ENCODE measurements at regions not wholly inside any gene's neighbourhood (a gene's known extent, or its start where the extent isn't known, plus 50 kb on each side); places are given as distances from the start of the nearest gene placed in this dataset.

DNA sequence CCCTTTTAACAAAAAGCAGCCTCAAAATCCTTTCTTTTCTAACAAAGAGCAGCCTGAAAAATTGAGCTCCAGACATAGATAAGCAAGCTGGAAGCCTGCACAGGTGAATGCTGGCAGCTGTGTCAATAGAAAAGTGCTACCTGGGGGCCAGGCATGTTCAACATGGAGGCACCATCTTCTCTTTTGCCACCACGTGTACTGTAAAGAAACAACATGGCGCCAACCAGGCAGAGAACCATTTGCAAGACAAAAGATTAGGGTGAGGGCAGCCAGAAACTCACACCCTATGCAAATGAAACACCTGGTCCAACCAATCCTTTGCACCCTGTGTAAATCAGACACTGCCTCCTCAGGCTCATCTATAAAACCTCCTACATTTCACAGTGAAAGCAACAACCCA is 96.0 kb downstream of the ACTL7B start:
- TF ChIP-seq, protein P1, sequence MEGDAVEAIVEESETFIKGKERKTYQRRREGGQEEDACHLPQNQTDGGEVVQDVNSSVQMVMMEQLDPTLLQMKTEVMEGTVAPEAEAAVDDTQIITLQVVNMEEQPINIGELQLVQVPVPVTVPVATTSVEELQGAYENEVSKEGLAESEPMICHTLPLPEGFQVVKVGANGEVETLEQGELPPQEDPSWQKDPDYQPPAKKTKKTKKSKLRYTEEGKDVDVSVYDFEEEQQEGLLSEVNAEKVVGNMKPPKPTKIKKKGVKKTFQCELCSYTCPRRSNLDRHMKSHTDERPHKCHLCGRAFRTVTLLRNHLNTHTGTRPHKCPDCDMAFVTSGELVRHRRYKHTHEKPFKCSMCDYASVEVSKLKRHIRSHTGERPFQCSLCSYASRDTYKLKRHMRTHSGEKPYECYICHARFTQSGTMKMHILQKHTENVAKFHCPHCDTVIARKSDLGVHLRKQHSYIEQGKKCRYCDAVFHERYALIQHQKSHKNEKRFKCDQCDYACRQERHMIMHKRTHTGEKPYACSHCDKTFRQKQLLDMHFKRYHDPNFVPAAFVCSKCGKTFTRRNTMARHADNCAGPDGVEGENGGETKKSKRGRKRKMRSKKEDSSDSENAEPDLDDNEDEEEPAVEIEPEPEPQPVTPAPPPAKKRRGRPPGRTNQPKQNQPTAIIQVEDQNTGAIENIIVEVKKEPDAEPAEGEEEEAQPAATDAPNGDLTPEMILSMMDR (IDR thresholded peaks at IDR 0.05; ENCODE audit: insufficient read depth, low read length, missing control alignments) = no peak
- POLR2A ChIA-PET = no interaction called here
- no peak overlapping the region for H3K4me3 ChIP-seq (ENCODE audit: low read depth, low read length)
- CTCF ChIA-PET = interaction anchor here (1.2 to 4.1 kb wide), 6 partner anchors 14 to 1336 kb away, joined by 3 to 41 read pairs (median 30); no protein-coding TSS in a partner anchor
- no peak for DNase-seq (ENCODE audit: low read depth, low spot score)

- DNase-seq (ENCODE audit: low read depth, low spot score) = no peak
- CTCF ChIA-PET = interaction anchor here (1.2 to 4.1 kb wide), 4 partner anchors 89 to 1336 kb away, joined by 3 to 41 read pairs (median 36); no protein-coding TSS in a partner anchor
- TF ChIP-seq, protein P1 (IDR thresholded peaks at IDR 0.05; ENCODE audit: insufficient read depth, low read length, missing control alignments) = no peak
- H3K4me3 ChIP-seq (ENCODE audit: low read depth, low read length) = no peak overlapping the region
- POLR2A ChIA-PET = no interaction called here
These were observed 96.4 kb downstream of the ACTL7B start for GRCh38 chr9:108759399-108759798.

DNA sequence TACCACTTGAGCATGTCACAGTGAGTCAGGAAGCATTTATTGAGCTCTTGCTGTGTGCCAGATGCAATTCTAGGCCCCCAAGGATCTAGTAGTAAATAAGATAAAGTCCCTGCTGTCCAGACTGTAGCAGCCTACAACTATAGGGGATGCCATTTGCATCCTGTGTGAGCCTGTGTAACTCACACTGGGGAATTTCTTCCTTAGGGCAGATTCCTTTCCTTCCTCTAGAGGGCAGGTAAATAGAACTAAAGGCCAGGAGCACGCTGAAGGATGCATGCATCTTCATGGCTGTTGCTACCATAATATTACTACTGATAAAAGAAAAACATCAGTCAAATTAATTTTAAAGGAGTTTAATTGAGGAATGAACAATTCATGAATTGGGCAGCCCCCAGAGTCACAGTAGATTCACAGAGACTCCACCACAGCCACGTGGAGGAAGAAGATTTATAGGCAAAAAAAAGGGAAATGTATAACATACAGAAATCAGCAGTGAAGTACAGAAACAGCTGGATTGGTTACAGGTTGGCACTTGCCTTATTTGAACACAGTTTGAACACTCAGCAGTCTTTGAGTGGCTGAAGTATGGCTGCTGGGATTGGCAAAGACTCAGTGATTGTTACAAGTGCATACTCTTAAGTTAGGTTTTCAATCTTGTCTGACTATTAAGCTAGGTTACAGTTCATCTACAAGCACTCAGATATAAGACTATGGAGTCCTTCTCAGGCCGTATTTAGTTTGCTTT is 98.9 kb downstream of the ACTL7B start:
- no peak for DNase-seq (ENCODE audit: low read depth, low spot score)
- CTCF ChIA-PET = interaction anchor here (0.9 to 1.4 kb wide), 3 partner anchors 9 to 11 kb away, joined by 3 to 4 read pairs (median 3); no protein-coding TSS in a partner anchor
- H3K4me3 ChIP-seq (ENCODE audit: low read depth, low read length) = no peak overlapping the region
- TF ChIP-seq, protein P1 (IDR thresholded peaks at IDR 0.05; ENCODE audit: insufficient read depth, low read length, missing control alignments) = no peak
- POLR2A ChIA-PET = no interaction called here

DNA sequence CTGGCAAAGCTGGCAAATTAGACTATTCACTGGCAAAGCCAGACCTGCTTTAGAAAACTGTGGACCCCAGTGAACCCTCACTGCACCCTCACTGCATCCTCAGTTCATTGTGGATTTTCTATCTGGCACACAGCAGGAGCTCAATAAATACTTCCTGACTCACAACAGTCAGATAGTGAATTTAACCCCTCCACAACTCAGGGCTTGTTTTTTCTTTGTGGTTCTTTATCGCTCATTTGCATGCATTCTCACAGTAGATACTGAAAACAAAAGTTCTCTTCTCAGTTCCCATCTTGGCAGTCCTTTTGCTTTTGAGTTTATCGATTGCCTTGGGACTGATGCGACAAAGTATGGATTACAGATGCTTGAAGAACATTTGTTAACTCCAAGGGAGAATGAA is 99.8 kb downstream of the ACTL7B start:
- no peak for DNase-seq (ENCODE audit: low read depth, low spot score)
- CTCF ChIA-PET = interaction anchor here (0.9 to 1.9 kb wide), 4 partner anchors 9 to 1290 kb away, joined by 3 to 11 read pairs (median 4); no protein-coding TSS in a partner anchor
- TF ChIP-seq, protein P1 (IDR thresholded peaks at IDR 0.05; ENCODE audit: insufficient read depth, low read length, missing control alignments) = no peak
- no peak overlapping the region for H3K4me3 ChIP-seq (ENCODE audit: low read depth, low read length)
- POLR2A ChIA-PET = no interaction called here

DNA sequence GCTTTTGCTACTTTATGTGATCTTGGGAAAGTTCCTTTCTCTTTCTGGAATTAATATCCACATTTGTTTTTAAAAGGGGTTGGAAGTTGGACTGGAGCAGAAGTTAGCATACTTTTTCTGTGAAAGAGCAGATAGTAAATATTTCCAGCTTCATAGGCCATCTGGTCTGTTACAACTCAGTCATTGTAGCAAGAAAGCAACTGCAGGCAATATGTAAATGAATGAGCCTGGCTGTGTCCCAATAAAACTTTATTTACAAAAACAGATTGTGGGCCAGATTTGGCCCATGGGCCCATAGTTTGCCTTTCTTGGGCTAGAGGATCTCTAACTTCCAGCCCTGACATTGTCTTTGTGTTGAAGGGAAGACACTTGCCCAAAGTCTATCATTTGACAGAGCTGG is 104.4 kb downstream of the ACTL7B start:
- TF ChIP-seq, protein P1 (IDR thresholded peaks at IDR 0.05; ENCODE audit: insufficient read depth, low read length, missing control alignments) = no peak
- ChIA-PET POLR2A (no interaction called here), CTCF (no interaction called here)
- peak; percentile 10 for DNase-seq (ENCODE audit: low read depth, low spot score)
- no peak overlapping the region for H3K4me3 ChIP-seq (ENCODE audit: low read depth, low read length)

GRCh38 chr9:108750661-108751215 is 105.0 kb downstream of the ACTL7B start:
- POLR2A ChIA-PET = no interaction called here
- DNase-seq (ENCODE audit: low read depth, low spot score) = no peak
- CTCF ChIA-PET = interaction anchor here (1.2 kb wide), 1 partner anchor 11 kb away, joined by 3 read pairs; no protein-coding TSS in a partner anchor
- H3K4me3 ChIP-seq (ENCODE audit: low read depth, low read length) = no peak overlapping the region
- TF ChIP-seq, protein P1 (IDR thresholded peaks at IDR 0.05; ENCODE audit: insufficient read depth, low read length, missing control alignments) = no peak
